Breast epithelium (tissue), 3 donors: ENCODE measurements at regions not wholly inside any gene's neighbourhood (a gene's known extent, or its start where the extent isn't known, plus 50 kb on each side); places are given as distances from the start of the nearest gene placed in this dataset.

Experiments
- POLR2A ChIP-seq: fragments of 450-650 bp; IDR thresholded peaks from one replicate; pipeline ENCODE4 v1.6.1; 2016; ENCODE audit warnings: antibody characterized with exemption, mild to moderate bottlenecking, moderate library complexity
- TF ChIP-seq, protein P1 (sequence below), 3 donors: fragments of 450-650 bp; IDR thresholded peaks; one replicate each; pipeline ENCODE4 v1.5.1; 2016 to 2017; ENCODE audit warnings: antibody characterized with exemption in 3 of 3, mild to moderate bottlenecking in 3 of 3, moderate library complexity in 3 of 3

DNA sequence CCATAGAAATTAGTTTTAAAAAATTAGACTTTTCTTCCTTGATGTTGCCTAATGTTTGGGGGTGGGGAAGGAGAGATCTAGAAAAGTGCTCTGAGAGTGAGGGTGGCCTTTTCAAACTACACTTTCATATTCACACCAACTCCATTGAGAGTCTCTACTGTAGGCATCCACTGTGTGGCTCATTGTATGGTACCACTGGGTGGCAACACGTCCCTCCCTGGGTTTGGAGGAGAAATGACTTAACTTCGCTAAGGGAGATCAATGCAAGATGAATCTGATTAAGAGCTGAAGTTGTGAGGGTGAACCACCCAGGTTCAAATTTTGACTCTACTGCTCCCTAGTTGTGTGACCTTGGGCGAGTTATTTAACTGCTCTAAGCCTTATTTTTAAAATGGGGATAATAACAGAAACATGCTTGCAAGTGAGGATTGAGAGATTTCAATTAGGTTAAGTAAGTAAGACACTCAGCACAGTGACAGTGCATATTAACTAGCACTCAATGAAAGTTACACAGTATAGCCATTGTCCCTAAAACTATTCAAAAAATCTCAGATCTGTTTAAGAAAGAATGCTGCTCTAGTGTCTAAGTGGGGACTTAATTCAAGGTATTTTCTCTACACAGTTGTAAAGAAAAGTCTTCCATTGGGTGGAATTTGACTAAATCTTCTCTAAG, 193.5 kb upstream of the CNR1 start:
- TF ChIP-seq, protein P1, sequence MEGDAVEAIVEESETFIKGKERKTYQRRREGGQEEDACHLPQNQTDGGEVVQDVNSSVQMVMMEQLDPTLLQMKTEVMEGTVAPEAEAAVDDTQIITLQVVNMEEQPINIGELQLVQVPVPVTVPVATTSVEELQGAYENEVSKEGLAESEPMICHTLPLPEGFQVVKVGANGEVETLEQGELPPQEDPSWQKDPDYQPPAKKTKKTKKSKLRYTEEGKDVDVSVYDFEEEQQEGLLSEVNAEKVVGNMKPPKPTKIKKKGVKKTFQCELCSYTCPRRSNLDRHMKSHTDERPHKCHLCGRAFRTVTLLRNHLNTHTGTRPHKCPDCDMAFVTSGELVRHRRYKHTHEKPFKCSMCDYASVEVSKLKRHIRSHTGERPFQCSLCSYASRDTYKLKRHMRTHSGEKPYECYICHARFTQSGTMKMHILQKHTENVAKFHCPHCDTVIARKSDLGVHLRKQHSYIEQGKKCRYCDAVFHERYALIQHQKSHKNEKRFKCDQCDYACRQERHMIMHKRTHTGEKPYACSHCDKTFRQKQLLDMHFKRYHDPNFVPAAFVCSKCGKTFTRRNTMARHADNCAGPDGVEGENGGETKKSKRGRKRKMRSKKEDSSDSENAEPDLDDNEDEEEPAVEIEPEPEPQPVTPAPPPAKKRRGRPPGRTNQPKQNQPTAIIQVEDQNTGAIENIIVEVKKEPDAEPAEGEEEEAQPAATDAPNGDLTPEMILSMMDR (IDR thresholded peaks at IDR 0.05) = no peak
- TF ChIP-seq POLR2A = no peak
